K562 (cell line): ENCODE measurements at regions not wholly inside any gene's neighbourhood (a gene's known extent, or its start where the extent isn't known, plus 50 kb on each side); places are given as distances from the start of the nearest gene placed in this dataset.

Experiments used
- ARID3A ChIP-seq: IDR thresholded peaks from 2 replicates; pipeline ENCODE4 v1.6.1; 2012; ENCODE audit warnings: low read depth, low read length, improper control_type of control experiment, borderline replicate concordance
- ARNT ChIP-seq, 2 experiments: fragments of 450-650 bp; IDR thresholded peaks; 2 replicates each; pipeline ENCODE4 v1.6.1; 2016; ENCODE audit warnings: mild to moderate bottlenecking in 1 of 2
- ATF1 ChIP-seq, 2 experiments: fragments of 450-650 bp in 1 of 2; IDR thresholded peaks; 2 replicates each; pipeline ENCODE4 v1.6.1; 2016; ENCODE audit warnings: missing compliant biosample characterization in 1 of 2, missing genetic modification characterization in 1 of 2
- CBFA2T2 ChIP-seq: fragments of 450-650 bp; conservative IDR thresholded peaks from 2 replicates; pipeline ENCODE4 v1.6.1; 2017; ENCODE audit warnings: mild to moderate bottlenecking
- CBFB ChIP-seq: sonication (generic); formaldehyde crosslinking; IDR thresholded peaks from 2 replicates; pipeline ENCODE4 v1.4.0; 2020; ENCODE audit warnings: mild to moderate bottlenecking, missing genetic modification reagents
- CEBPZ ChIP-seq: fragments of 150-350 bp; IDR thresholded peaks from 2 replicates; pipeline ENCODE4 v1.6.1; 2014; ENCODE audit warnings: low read depth, mild to moderate bottlenecking, low read length, borderline replicate concordance
- CREM ChIP-seq: IDR thresholded peaks from 2 replicates; pipeline ENCODE4 v1.6.1; 2014; ENCODE audit warnings: antibody characterized with exemption, low read depth
- DNMT1 ChIP-seq: fragments of 450-650 bp; IDR thresholded peaks from 2 replicates; pipeline ENCODE4 v1.6.1; 2016; ENCODE audit warnings: antibody characterized with exemption, mild to moderate bottlenecking
- DPF2 ChIP-seq: fragments of 450-650 bp; IDR thresholded peaks from 2 replicates; pipeline ENCODE4 v1.6.1; 2016
- E2F3 ChIP-seq: fragments of 250-450 bp; sonication (Bioruptor Pico); IDR thresholded peaks from 2 replicates; pipeline ENCODE4 v1.4.0; 2020; ENCODE audit warnings: mild to moderate bottlenecking
- ILF3 ChIP-seq: fragments of 450-650 bp; IDR thresholded peaks from 2 replicates; pipeline ENCODE4 v1.6.1; 2018; ENCODE audit warnings: antibody characterized with exemption, mild to moderate bottlenecking, moderate library complexity, borderline replicate concordance
- KLF16 ChIP-seq: IDR thresholded peaks from 2 replicates; pipeline ENCODE4 v1.6.1; 2016; ENCODE audit warnings: antibody characterized with exemption
- LEF1 ChIP-seq: fragments of 450-650 bp; IDR thresholded peaks from 2 replicates; pipeline ENCODE4 v1.6.1; 2016; ENCODE audit warnings: mild to moderate bottlenecking
- MAFF ChIP-seq: IDR thresholded peaks from 2 replicates; pipeline ENCODE4 v1.6.1; 2012; ENCODE audit warnings: low read length, improper control_type of control experiment
- MAZ ChIP-seq, 2 experiments: fragments of 450-650 bp in 1 of 2; sonication (generic) in 1 of 2; formaldehyde crosslinking; IDR thresholded peaks in 1 of 2; conservative IDR thresholded peaks in 1 of 2; 2 replicates each; pipeline versions ENCODE4 v1.4.0 to v1.5.0; 2020; ENCODE audit warnings: mild to moderate bottlenecking in 1 of 2, missing genetic modification reagents in 1 of 2
- MEIS2 ChIP-seq: fragments of 450-650 bp; IDR thresholded peaks from 2 replicates; pipeline ENCODE4 v1.6.1; 2014; ENCODE audit warnings: mild to moderate bottlenecking; ENCODE audit not compliant: partially characterized antibody
- PHB2 ChIP-seq: fragments of 450-650 bp; IDR thresholded peaks from 2 replicates; pipeline ENCODE4 v1.6.1; 2017; ENCODE audit warnings: low read depth
- STAG1 ChIP-seq: sonication (generic); formaldehyde crosslinking; IDR thresholded peaks from 2 replicates; pipeline ENCODE4 v1.5.0; 2020; ENCODE audit warnings: missing genetic modification reagents, borderline replicate concordance
- TAF9B ChIP-seq: fragments of 450-650 bp; IDR thresholded peaks from 2 replicates; pipeline ENCODE4 v1.6.1; 2018; ENCODE audit warnings: mild to moderate bottlenecking; ENCODE audit not compliant: partially characterized antibody
- TEAD2 ChIP-seq: fragments of 450-650 bp; IDR thresholded peaks from 2 replicates; pipeline ENCODE4 v1.6.1; 2016; ENCODE audit warnings: missing genetic modification characterization, control low read depth, missing compliant biosample characterization
- ZBTB9 ChIP-seq: fragments of 450-650 bp; formaldehyde crosslinking; IDR thresholded peaks from 2 replicates; pipeline ENCODE4 v1.4.0; 2020; ENCODE audit warnings: mild to moderate bottlenecking, moderate library complexity
- ZKSCAN8 ChIP-seq: fragments of 200-800 bp; sonication (Bioruptor generic); IDR thresholded peaks from 2 replicates; pipeline ENCODE4 v1.6.1; 2016; ENCODE audit warnings: missing genetic modification characterization, missing compliant biosample characterization
- ZNF175 ChIP-seq: fragments of 200-800 bp; sonication (Bioruptor generic); IDR thresholded peaks from 2 replicates; pipeline ENCODE4 v1.6.1; 2016; ENCODE audit warnings: low read depth, mild to moderate bottlenecking, missing genetic modification characterization, missing compliant biosample characterization
- ZNF24 ChIP-seq: fragments of 450-650 bp; IDR thresholded peaks from 2 replicates; pipeline ENCODE4 v1.6.1; 2016
- ZNF507 ChIP-seq: conservative IDR thresholded peaks from 2 replicates; pipeline ENCODE4 v1.6.1; 2017; ENCODE audit warnings: missing genetic modification characterization, missing compliant biosample characterization

- TF ChIP-seq MAZ (CRISPR knock-in tag; conservative IDR thresholded peaks at IDR 0.05 in 1 of 2, IDR thresholded peaks at IDR 0.05 in 1 of 2) (peak in 1 of 2 experiments; percentile 78; a peak in 2 of 4 replicates), ILF3 (0 out of 2 replicates have a peak, but pooled peaks have one; percentile 29), DNMT1 (no peak), MAFF (peak; percentile 85), ZNF24 (peak; percentile 42; the same call in 1 of the 2 replicates), CEBPZ (no peak), ZKSCAN8 (peak; percentile 89), ZNF507 (no peak), TAF9B (no peak), ZNF175 (CRISPR knock-in tag) (0 out of 2 replicates have a peak, but pooled peaks have one; percentile 64), MEIS2 (peak; percentile 98), E2F3 (CRISPR knock-in tag) (no peak), STAG1 (CRISPR knock-in tag) (no peak), CREM (peak; percentile 67), ZBTB9 (CRISPR knock-in tag) (peak; percentile 89), ATF1 (CRISPR knock-in tag; IDR thresholded peaks at IDR 0.05) (no peak), ATF1 (tag; IDR thresholded peaks at IDR 0.05) (peak; percentile 66), ARID3A (peak; percentile 68; the same call in 1 of the 2 replicates), KLF16 (peak; percentile 95), DPF2 (peak; percentile 98), CBFA2T2 (peak; percentile 97), TEAD2 (tag) (no peak), ARNT (IDR thresholded peaks at IDR 0.05) (peak in 1 of 2 experiments; percentile 93; a peak in 2 of 4 replicates), PHB2 (peak; percentile 92), CBFB (CRISPR knock-in tag) (peak; percentile 57; the same call in 1 of the 2 replicates), LEF1 (peak; percentile 95)
These were observed 246.6 kb downstream of the FAM76B start (continued) for GRCh38 chr11:95542868-95543551.
